ENCODE measurements at regions not wholly inside any gene's neighbourhood (a gene's known extent, or its start where the extent isn't known, plus 50 kb on each side); places are given as distances from the start of the nearest gene placed in this dataset.

DNA sequence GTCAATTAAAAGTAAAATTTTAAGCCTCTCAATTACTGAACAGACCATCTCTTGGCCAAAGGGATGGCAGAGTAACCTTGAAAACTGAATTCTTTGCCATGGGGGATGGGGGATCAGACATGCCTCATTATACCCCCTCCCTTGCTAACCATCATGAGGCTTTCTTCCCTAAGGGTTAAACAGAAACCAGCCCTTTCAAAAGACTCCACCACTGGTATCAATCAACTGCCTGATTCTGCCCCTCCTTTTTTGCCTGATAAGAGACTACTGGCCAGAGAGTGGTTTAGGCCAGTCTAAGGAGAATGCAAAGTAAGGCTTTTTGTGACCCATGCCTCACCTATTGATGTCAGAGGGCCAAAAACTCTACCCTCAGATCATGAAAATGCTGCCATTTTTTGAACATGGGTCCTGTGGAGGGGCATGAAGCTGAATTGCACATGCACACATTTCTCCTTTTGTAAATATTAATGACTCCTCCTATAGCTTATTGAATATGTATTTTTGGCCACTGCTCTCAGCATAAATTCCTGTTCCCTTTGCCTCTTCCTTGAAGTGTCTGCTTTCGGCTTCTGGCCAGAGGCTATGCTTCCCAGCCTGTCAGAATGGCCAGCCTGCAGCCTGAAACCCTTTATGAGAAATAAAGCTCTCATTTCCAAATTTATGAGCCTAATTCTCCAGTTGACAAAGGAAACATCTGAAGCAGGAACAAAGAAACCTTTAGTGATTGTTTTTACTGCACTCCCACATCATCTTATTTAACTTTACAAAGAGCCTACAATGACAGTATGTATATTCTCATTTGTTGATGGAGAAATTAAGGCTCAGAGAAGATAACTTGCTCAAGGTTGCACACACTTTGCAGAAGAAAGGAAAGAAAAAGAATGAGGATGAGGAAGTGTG lies 270.7 kb upstream of the CELF4 start:
- TF ChIP-seq, protein P1, sequence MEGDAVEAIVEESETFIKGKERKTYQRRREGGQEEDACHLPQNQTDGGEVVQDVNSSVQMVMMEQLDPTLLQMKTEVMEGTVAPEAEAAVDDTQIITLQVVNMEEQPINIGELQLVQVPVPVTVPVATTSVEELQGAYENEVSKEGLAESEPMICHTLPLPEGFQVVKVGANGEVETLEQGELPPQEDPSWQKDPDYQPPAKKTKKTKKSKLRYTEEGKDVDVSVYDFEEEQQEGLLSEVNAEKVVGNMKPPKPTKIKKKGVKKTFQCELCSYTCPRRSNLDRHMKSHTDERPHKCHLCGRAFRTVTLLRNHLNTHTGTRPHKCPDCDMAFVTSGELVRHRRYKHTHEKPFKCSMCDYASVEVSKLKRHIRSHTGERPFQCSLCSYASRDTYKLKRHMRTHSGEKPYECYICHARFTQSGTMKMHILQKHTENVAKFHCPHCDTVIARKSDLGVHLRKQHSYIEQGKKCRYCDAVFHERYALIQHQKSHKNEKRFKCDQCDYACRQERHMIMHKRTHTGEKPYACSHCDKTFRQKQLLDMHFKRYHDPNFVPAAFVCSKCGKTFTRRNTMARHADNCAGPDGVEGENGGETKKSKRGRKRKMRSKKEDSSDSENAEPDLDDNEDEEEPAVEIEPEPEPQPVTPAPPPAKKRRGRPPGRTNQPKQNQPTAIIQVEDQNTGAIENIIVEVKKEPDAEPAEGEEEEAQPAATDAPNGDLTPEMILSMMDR (IDR thresholded peaks at IDR 0.05), result no peak
- TF ChIP-seq POLR2A (IDR thresholded peaks at IDR 0.05), result no peak
